NCI-H345 treated with DMSO at 0.1 percent for 48 hours (cell line): ENCODE measurements at regions not wholly inside any gene's neighbourhood (a gene's known extent, or its start where the extent isn't known, plus 50 kb on each side); places are given as distances from the start of the nearest gene placed in this dataset.
"Not testable (repeated sequence)": the region's sequence is repeated elsewhere in the genome, so short reads cannot be mapped to it uniquely, and the experiment has no call there.

ENCODE experiments used
- DNase-seq: peaks from one replicate; lab custom pipeline; 2025; ENCODE audit not compliant: unreplicated experiment; lab: John Stamatoyannopoulos, UW

GRCh38 chr12:13924286-13924685 is 57.1 kb downstream of the GRIN2B start:
- DNase-seq = no peak

- DNase-seq = no peak
Measured at GRCh38 chr12:13918897-13919296, 62.5 kb downstream of the GRIN2B start.

- no peak for DNase-seq
Measured at GRCh38 chr12:13915096-13915495, 66.3 kb downstream of the GRIN2B start.

- DNase-seq = no peak
Measured at GRCh38 chr12:13913371-13913770, 68.0 kb downstream of the GRIN2B start.

- DNase-seq = no peak
Measured at GRCh38 chr12:13911756-13912554, 69.4 kb downstream of the GRIN2B start.

- DNase-seq = no peak
Measured at GRCh38 chr12:13905794-13906193, 75.6 kb downstream of the GRIN2B start.

GRCh38 chr12:13900718-13901117 is 80.7 kb downstream of the GRIN2B start:
- DNase-seq = no peak

GRCh38 chr12:13898387-13898786 is 83.0 kb downstream of the GRIN2B start:
- DNase-seq = not testable (repeated sequence)

GRCh38 chr12:13897811-13898210 is 83.6 kb downstream of the GRIN2B start:
- DNase-seq = no peak

GRCh38 chr12:13896063-13896626 is 85.3 kb downstream of the GRIN2B start:
- no peak for DNase-seq

- DNase-seq = no peak
Measured at GRCh38 chr12:13891902-13892301, 89.5 kb downstream of the GRIN2B start.

GRCh38 chr12:13890943-13891342 is 90.5 kb downstream of the GRIN2B start:
- DNase-seq = no peak

- DNase-seq = no peak
Measured at GRCh38 chr12:13887779-13888388, 93.5 kb downstream of the GRIN2B start.

GRCh38 chr12:13882176-13882575 is 99.2 kb downstream of the GRIN2B start:
- DNase-seq = no peak

- DNase-seq = no peak
Measured at GRCh38 chr12:13880613-13881012, 100.8 kb downstream of the GRIN2B start.

GRCh38 chr12:13875744-13876143 is 105.7 kb downstream of the GRIN2B start:
- DNase-seq = no peak

GRCh38 chr12:13870255-13870654 is 111.1 kb downstream of the GRIN2B start:
- DNase-seq = no peak

GRCh38 chr12:13864081-13864673 is 117.2 kb downstream of the GRIN2B start:
- peak; percentile 40 for DNase-seq

- no peak for DNase-seq
Measured at GRCh38 chr12:13857750-13858149, 123.7 kb downstream of the GRIN2B start.

- DNase-seq = no peak
Measured at GRCh38 chr12:13853471-13853870, 127.9 kb downstream of the GRIN2B start.

GRCh38 chr12:13851828-13852227 is 129.6 kb downstream of the GRIN2B start:
- DNase-seq = no peak

GRCh38 chr12:13849456-13849855 is 131.9 kb downstream of the GRIN2B start:
- no peak for DNase-seq
